Astrocyte (in vitro differentiated cells and primary cell): ENCODE measurements at regions not wholly inside any gene's neighbourhood (a gene's known extent, or its start where the extent isn't known, plus 50 kb on each side); places are given as distances from the start of the nearest gene placed in this dataset.
A peak's percentile ranks its signal among the peaks of the same experiment; 100 is the strongest.

ENCODE experiments used
- DNase-seq: peaks from one replicate; pipeline ENCODE4 v3.0.0-alpha.2; 2010; ENCODE audit warnings: low read depth
- FAIRE-seq: peaks from 2 replicates; lab custom pipeline; 2011; peaks lifted over from hg19 to GRCh38; lab: Jason Lieb, UNC
- H2AFZ ChIP-seq: 2 replicates; pipeline ENCODE4 v1.6.0; 2012; ENCODE audit warnings: low read depth, low read length, inconsistent platforms
- H3K27ac ChIP-seq: 2 replicates; pipeline ENCODE4 v1.5.1; 2011; ENCODE audit warnings: low read depth, low read length, inconsistent platforms
- H3K27me3 ChIP-seq: 2 replicates; pipeline ENCODE4 v1.6.0; 2011; ENCODE audit warnings: low read length, inconsistent platforms; ENCODE audit not compliant: insufficient read depth
- H3K36me3 ChIP-seq: 2 replicates; pipeline ENCODE4 v1.5.1; 2011; ENCODE audit warnings: low read length, inconsistent platforms; ENCODE audit not compliant: insufficient read depth
- H3K4me1 ChIP-seq: 2 replicates; pipeline ENCODE4 v1.5.1; 2011; ENCODE audit warnings: low read length, inconsistent platforms; ENCODE audit not compliant: insufficient read depth
- H3K4me2 ChIP-seq: 2 replicates; pipeline ENCODE4 v1.6.0; 2012; ENCODE audit warnings: low read length, inconsistent platforms
- H3K4me3 ChIP-seq: 2 replicates; pipeline ENCODE4 v1.5.1; 2011; ENCODE audit warnings: low read depth, mild to moderate bottlenecking, low read length, inconsistent platforms; ENCODE audit not compliant: insufficient read depth
- H3K79me2 ChIP-seq: 2 replicates; pipeline ENCODE4 v1.6.0; 2012; ENCODE audit warnings: mild to moderate bottlenecking, low read length, inconsistent platforms; ENCODE audit not compliant: insufficient read depth
- H3K9ac ChIP-seq: 2 replicates; pipeline ENCODE4 v1.6.0; 2012; ENCODE audit warnings: mild to moderate bottlenecking, low read length, inconsistent platforms
- H3K9me3 ChIP-seq: 2 replicates; pipeline ENCODE4 v1.5.1; 2012; ENCODE audit warnings: low read depth, mild to moderate bottlenecking, low read length, inconsistent platforms; ENCODE audit not compliant: insufficient read depth
- H4K20me1 ChIP-seq: 2 replicates; pipeline ENCODE4 v1.6.0; 2012; ENCODE audit warnings: low read length, inconsistent platforms; ENCODE audit not compliant: insufficient read depth
- H3K27ac Mint-ChIP-seq: one replicate; pipeline ENCODE4 v1.8.0; 2021; ENCODE audit warnings: mild to moderate bottlenecking, mixed read lengths; ENCODE audit not compliant: unreplicated experiment
- H3K27me3 Mint-ChIP-seq: one replicate; pipeline ENCODE4 v1.8.0; 2021; ENCODE audit warnings: low read depth, mixed read lengths; ENCODE audit not compliant: unreplicated experiment
- H3K36me3 Mint-ChIP-seq: one replicate; pipeline ENCODE4 v1.8.0; 2021; ENCODE audit warnings: low read depth, mixed read lengths; ENCODE audit not compliant: unreplicated experiment
- H3K4me1 Mint-ChIP-seq: one replicate; pipeline ENCODE4 v1.8.0; 2021; ENCODE audit warnings: low read depth, mixed read lengths; ENCODE audit not compliant: unreplicated experiment
- H3K4me3 Mint-ChIP-seq: one replicate; pipeline ENCODE4 v1.8.0; 2021; ENCODE audit warnings: mild to moderate bottlenecking, moderate library complexity, mixed read lengths; ENCODE audit not compliant: unreplicated experiment
- H3K9me3 Mint-ChIP-seq: one replicate; pipeline ENCODE4 v1.8.0; 2021; ENCODE audit warnings: mild to moderate bottlenecking, mixed read lengths; ENCODE audit not compliant: unreplicated experiment
- EZH2 ChIP-seq: IDR thresholded peaks from 2 replicates; pipeline ENCODE4 v1.6.1; 2012; ENCODE audit warnings: mild to moderate bottlenecking, low read length, inconsistent platforms; ENCODE audit not compliant: insufficient read depth
- TF ChIP-seq, protein P1 (sequence below): IDR thresholded peaks from 2 replicates; pipeline ENCODE4 v1.5.1; 2011; ENCODE audit warnings: low read depth, mild to moderate bottlenecking, inconsistent platforms, low read length, moderate library complexity; ENCODE audit not compliant: insufficient read depth

DNA sequence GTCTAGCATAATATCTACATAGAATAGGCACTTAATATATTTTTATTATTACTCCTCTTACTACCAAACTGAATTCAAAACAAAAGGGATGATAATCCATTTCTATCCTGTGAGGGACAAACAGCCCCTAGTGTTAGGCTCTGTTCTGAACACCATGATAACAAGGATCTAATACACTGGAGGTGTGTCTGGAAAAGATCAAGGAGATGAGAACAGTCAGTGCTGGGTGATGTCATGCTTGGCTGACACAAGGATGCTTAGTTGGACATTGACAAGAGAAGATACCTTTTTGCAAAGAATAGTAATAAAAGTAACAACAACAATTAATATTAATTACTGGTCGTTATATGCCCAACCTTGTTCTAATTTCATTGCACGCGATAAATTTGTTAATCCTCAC is 458.7 kb downstream of the EBF1 start:
- peaks cover 22% of the 10 kb centered on the region for H3K4me1 Mint-ChIP-seq
- TF ChIP-seq EZH2 = no peak
- TF ChIP-seq, protein P1, sequence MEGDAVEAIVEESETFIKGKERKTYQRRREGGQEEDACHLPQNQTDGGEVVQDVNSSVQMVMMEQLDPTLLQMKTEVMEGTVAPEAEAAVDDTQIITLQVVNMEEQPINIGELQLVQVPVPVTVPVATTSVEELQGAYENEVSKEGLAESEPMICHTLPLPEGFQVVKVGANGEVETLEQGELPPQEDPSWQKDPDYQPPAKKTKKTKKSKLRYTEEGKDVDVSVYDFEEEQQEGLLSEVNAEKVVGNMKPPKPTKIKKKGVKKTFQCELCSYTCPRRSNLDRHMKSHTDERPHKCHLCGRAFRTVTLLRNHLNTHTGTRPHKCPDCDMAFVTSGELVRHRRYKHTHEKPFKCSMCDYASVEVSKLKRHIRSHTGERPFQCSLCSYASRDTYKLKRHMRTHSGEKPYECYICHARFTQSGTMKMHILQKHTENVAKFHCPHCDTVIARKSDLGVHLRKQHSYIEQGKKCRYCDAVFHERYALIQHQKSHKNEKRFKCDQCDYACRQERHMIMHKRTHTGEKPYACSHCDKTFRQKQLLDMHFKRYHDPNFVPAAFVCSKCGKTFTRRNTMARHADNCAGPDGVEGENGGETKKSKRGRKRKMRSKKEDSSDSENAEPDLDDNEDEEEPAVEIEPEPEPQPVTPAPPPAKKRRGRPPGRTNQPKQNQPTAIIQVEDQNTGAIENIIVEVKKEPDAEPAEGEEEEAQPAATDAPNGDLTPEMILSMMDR = no peak
- H3K36me3 Mint-ChIP-seq = no peaks in the 10 kb centered on the region
- Histone ChIP-seq H3K79me2 (no peaks in the 10 kb centered on the region), H4K20me1 (no peaks in the 10 kb centered on the region), H3K36me3 (no peaks in the 10 kb centered on the region), H3K9me3 (no peaks in the 10 kb centered on the region), H3K27ac (no peak overlapping the region), H3K4me1 (peaks cover 7% of the 10 kb centered on the region), H3K4me2 (no peak overlapping the region), H3K4me3 (no peak overlapping the region), H2AFZ (no peak overlapping the region), H3K9ac (no peak overlapping the region), H3K27me3 (no peaks in the 10 kb centered on the region)
- FAIRE-seq (no peak), DNase-seq (no peak)
- H3K27ac Mint-ChIP-seq = no peak overlapping the region
- H3K9me3 Mint-ChIP-seq = peaks cover 1% of the 10 kb centered on the region
- H3K4me3 Mint-ChIP-seq = no peak overlapping the region
- H3K27me3 Mint-ChIP-seq = no peaks in the 10 kb centered on the region

DNA sequence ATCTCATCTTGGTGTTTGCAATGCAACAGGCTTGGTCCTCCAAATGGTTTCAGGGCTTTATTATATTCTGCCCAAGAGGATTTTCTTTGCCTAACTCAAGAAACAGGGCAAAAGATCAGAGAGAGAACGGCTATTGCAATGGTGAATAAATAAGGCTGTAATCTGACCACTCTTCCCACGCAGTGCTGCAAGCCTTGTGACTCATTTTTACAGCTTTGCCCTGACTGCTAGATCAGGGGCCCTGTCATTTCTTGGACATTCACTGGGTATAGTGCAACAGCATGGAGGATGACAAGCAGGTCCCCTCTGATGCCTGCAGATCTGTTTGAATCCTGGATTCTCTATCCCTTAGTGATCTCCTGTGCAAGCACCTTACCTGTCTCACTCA is 459.1 kb downstream of the EBF1 start:
- H3K27me3 Mint-ChIP-seq = no peaks in the 10 kb centered on the region
- Histone ChIP-seq H3K4me2 (peak overlapping the region; percentile 29), H3K4me3 (no peak overlapping the region), H3K36me3 (no peaks in the 10 kb centered on the region), H3K4me1 (peaks cover 7% of the 10 kb centered on the region), H3K27me3 (no peaks in the 10 kb centered on the region), H3K27ac (peak overlapping the region; percentile 43), H3K9ac (no peak overlapping the region), H4K20me1 (no peaks in the 10 kb centered on the region), H3K9me3 (no peaks in the 10 kb centered on the region), H2AFZ (no peak overlapping the region), H3K79me2 (no peaks in the 10 kb centered on the region)
- FAIRE-seq (no peak), DNase-seq (peak; percentile 31)
- H3K4me3 Mint-ChIP-seq = no peak overlapping the region
- H3K9me3 Mint-ChIP-seq = peaks cover 1% of the 10 kb centered on the region
- no peak overlapping the region for H3K27ac Mint-ChIP-seq
- no peaks in the 10 kb centered on the region for H3K36me3 Mint-ChIP-seq
- no peak for TF ChIP-seq EZH2
- peaks cover 22% of the 10 kb centered on the region for H3K4me1 Mint-ChIP-seq

DNA sequence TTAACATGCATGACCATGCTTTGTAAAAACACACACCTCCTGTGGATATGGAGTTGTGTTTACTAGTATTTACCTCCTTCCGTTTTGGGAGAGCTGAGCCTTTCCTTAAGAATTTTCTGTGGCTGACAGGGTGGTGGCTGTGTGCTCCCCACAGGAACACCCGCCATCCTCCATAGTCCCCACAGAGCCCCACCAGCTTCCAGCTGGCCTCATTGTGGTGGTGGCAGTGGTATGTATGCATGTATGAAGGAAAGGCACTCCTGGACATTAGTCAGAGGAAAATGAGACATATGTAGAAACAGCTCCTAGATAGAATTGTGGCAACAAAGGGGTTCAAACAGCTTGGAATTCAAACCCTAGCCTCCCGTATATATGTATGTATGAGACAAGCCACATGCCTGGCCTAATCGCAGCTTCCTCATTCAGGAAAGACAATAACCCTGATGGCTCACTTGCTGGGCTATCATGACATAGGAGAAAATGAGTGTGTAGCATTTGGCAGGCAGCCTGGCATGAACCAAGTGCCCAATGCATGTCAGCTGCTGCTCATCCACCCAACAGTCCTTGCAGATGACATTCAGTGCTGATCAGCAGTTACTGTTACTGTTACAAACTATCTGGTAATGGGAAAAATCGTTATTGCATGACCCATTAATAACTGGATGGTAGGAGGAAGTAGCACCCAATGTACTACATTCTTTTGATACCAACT is 459.7 kb downstream of the EBF1 start:
- TF ChIP-seq, protein P1 = no peak
- no peak for TF ChIP-seq EZH2
- no peaks in the 10 kb centered on the region for H3K27me3 Mint-ChIP-seq
- Histone ChIP-seq H4K20me1 (no peaks in the 10 kb centered on the region), H2AFZ (no peak overlapping the region), H3K27me3 (no peaks in the 10 kb centered on the region), H3K9me3 (no peaks in the 10 kb centered on the region), H3K36me3 (no peaks in the 10 kb centered on the region), H3K4me1 (peaks cover 7% of the 10 kb centered on the region), H3K9ac (no peak overlapping the region), H3K4me3 (no peak overlapping the region), H3K27ac (peak overlapping the region; percentile 43), H3K79me2 (no peaks in the 10 kb centered on the region), H3K4me2 (peak overlapping the region; percentile 29)
- peaks cover 1% of the 10 kb centered on the region for H3K9me3 Mint-ChIP-seq
- no peaks in the 10 kb centered on the region for H3K36me3 Mint-ChIP-seq
- peak overlapping the region; percentile 34 for H3K27ac Mint-ChIP-seq
- DNase-seq (no peak), FAIRE-seq (no peak)
- H3K4me3 Mint-ChIP-seq = no peak overlapping the region
- H3K4me1 Mint-ChIP-seq = peaks cover 22% of the 10 kb centered on the region
